SH-SY5Y (cell line): ENCODE measurements at regions not wholly inside any gene's neighbourhood (a gene's known extent, or its start where the extent isn't known, plus 50 kb on each side); places are given as distances from the start of the nearest gene placed in this dataset.

ENCODE experiments used
- GATA2 ChIP-seq: IDR thresholded peaks from 2 replicates; pipeline ENCODE4 v1.6.1; 2011; ENCODE audit warnings: mild to moderate bottlenecking, low read depth, low read length
- GATA3 ChIP-seq: IDR thresholded peaks from 2 replicates; pipeline ENCODE4 v1.6.1; 2011; ENCODE audit warnings: low read depth, mild to moderate bottlenecking, low read length, moderate library complexity

- TF ChIP-seq GATA2 (no peak), GATA3 (no peak)
Observed at GRCh38 chr2:224155371-224155770, 116.3 kb upstream of the SERPINE2 start.
